A172 (cell line): ENCODE measurements at regions not wholly inside any gene's neighbourhood (a gene's known extent, or its start where the extent isn't known, plus 50 kb on each side); places are given as distances from the start of the nearest gene placed in this dataset.
"Not testable (repeated sequence)": the region's sequence is repeated elsewhere in the genome, so short reads cannot be mapped to it uniquely, and the experiment has no call there.

Experiments used
- DNase-seq: peaks from one replicate; pipeline ENCODE4 v3.0.0-alpha.2; 2015; ENCODE audit warnings: low spot score

DNA sequence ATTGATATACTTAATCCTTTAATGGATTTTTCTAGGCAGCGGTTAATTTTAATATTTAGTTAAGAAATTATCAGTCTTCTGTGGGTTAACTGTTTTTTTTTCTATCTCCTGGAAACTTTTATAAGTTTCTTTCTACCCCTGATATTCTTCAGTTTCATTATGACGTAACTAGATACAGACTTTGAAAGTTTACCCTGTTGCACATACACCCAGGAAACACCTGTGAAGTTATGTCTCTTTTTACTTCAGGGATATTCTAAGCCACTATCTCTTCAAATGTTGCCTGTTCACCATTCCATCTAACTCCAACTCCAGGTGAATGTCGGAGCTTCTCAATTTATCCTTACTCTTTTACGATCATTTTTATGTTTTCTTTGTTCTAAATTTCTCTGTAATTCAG is 329.0 kb downstream of the ICE1 start:
- DNase-seq, result no peak

- no peak for DNase-seq
Measured at GRCh38 chr5:5741418-5741817, 318.9 kb downstream of the ICE1 start.

GRCh38 chr5:5739490-5739945 is 317.0 kb downstream of the ICE1 start:
- DNase-seq, result no peak

GRCh38 chr5:5738797-5739489 is 316.5 kb downstream of the ICE1 start:
- DNase-seq, result no peak

GRCh38 chr5:5736007-5736406 is 313.5 kb downstream of the ICE1 start:
- DNase-seq, result no peak

DNA sequence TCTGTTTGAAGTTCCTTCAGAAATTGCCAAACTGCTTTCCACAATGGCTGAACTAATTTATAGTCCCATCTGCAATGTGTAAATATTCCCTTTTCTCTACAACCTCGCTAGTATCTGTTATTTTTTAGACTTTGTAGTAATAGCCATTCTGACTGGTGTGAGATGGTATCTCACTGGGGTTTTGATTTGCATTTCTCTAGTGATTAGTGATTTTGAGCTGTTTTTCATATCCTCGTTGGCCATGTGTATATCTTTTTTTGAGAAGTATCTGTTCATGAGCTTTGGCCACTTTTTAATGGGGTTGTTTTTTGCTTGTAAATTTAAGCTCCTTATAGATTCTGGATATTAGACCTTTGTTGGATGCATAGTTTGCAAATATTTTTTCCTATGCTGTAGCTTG is 310.6 kb downstream of the ICE1 start:
- DNase-seq, result not testable (repeated sequence)

DNA sequence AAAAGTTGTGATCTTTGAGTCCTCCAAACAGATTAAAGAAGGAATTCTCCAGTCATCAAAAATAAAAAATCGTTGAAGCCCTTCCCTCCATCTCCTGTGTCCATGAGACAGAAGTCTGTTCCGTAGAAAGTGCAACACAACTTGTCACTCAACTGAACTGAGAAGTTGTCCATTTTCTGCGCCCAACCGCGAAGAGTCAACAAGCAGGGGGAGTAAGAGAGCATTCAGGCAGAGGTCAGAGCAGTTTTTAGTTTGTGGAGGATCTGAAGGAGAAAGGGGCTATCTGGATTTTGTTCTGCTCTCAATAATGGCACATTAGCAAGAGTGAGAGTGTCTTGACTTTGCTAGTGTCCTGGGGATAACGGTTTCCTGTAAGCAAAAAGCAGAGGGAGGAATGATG is 303.9 kb downstream of the ICE1 start:
- no peak for DNase-seq

DNA sequence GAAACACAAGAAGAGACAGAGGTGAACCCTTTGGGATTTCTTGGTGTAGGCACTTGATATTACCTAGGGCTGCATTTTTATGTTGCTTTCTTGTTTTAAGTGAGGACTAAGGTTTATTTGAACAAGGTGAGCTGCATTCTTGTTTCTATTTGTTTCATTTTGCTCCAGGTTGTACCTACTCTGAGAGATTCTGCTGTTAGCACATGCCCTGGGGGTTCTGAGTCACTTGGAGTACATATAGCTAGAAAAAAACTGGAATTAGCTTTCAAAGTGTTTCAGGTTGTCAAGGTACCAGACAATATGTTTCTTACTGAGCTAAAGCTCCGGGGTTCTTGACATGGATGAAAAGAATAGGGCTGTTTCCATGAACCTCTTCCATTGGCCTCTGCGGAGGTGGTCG is 299.4 kb downstream of the ICE1 start:
- no peak for DNase-seq

DNA sequence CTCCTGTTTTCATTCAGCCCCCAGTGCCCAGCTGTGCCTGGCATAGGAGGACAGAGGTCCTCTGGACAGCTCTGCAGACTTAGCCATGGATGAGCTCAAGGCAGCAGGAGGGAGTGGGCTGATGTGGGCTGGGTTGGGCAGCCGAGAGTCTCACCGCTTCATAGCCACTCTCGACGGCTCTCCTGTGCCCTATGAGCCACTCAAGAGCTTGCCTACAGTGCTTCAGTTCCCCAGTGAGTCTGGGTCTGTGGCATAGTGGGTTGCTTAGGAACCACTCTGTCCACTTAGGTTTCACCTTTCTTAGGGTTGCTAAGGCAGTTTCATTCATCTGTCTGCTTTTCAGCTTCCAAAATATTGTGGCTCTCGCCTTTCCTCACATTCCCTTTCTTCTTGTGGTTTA is 296.8 kb downstream of the ICE1 start:
- no peak for DNase-seq

- DNase-seq, result no peak
Measured at GRCh38 chr5:5716665-5717064, 294.2 kb downstream of the ICE1 start.

DNA sequence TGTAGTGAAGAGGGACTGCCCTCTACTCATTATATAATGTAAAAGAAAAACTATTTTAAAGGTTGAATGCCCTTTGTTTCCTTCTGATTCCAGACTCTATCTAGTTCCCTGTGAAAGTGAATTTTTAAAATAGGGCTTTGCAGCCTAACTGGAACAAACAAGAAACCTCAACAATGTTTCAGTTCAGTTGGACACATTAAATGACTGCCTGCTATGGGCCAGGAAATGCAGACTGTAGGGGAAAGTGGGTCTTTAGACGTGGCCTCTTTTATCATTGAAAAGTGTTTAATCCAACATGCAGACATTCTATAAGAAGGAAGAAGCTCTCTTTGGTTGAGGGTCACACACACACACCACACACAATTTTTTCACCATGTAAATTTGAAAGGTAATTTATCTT is 289.1 kb downstream of the ICE1 start:
- DNase-seq, result no peak

- no peak for DNase-seq
Measured at GRCh38 chr5:5711112-5711511, 288.6 kb downstream of the ICE1 start.

- DNase-seq, result no peak
Measured at GRCh38 chr5:5710471-5710870, 288.0 kb downstream of the ICE1 start.

DNA sequence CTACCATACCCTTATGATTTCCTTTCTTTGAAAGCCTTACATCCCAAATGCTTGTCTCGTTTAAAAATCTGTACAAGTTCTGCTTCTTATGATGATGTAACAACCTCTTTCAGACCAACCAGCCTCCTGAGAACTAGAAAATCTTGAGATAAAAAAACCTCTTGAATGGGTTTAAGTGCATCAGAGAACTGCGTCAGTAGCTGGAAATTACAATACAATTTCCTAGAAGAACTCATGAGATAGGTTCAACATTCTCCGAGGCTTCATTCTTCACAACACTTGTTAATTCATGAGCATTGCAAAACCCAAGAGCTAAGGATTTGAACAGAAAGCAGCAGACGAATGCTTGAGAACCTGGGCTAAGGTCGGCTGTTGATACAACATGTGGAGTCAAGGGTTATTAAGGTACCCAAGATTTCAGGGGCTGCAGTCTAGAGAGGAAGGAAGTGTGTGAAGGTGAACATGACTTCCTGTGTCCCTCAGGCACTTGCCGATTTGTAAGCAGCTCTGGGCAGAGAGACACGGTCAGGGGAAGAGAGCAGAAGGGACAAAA is 286.0 kb downstream of the ICE1 start:
- no peak for DNase-seq

DNA sequence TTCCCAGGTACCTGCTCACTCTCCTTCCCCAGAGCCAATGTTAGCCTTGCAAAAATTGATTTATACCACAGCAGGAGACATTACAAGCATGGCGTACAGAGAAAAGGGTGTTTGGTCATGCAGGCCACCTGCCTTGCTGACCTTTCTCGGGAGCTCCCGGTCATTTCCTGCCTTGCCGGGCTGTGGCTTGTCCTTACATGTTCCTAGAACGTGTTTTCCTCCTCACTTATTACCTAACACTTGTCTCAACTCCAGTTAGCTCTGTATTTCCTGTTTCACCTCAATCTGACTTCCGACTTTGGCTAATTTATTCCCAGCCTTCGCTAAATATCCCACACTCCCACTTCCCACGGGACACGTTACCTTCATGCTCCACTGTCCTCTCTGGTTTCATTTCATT is 282.5 kb downstream of the ICE1 start:
- no peak for DNase-seq

GRCh38 chr5:5704352-5704751 is 281.9 kb downstream of the ICE1 start:
- DNase-seq, result no peak

GRCh38 chr5:5702934-5703333 is 280.5 kb downstream of the ICE1 start:
- no peak for DNase-seq

GRCh38 chr5:5700549-5700948 is 278.1 kb downstream of the ICE1 start:
- DNase-seq, result no peak

DNA sequence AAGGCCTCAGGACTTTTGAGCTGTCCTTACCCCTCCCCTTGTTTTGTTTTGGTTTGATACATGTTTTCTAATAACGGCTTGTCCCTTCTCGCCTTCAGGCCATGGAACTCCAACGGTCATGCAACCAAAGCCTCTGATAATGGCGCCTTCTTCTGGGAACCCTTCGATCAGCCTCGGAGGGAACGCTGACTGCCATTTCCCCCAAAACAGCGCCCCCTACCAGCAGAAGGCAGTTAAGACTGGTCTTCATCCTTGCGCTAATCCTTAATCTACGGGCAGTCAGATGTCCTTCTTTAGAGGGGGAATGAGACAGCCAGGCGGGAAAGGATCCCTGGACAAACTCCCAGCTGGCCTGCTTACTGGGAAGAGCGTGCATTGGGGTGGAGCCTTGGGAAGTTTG is 276.6 kb downstream of the ICE1 start:
- no peak for DNase-seq

DNA sequence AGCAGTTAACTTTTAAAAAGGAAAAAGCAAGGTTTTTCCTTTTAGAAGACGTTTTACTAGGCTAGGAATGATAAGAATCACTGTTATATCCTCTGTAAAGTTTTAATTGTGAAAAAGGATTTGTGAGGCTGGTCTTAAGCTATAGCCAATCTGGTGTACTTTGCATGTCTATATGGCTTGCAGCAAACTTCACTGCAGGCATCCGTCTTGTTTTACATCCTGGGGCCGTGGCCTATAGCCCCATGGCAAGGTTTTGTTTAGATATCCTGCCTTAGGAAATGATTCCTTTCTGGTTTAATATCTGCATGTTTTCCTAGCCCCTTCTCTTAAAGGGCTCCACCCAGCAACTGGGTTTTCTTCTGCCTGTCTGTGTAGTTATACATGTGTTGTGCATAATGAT is 272.8 kb downstream of the ICE1 start:
- DNase-seq, result no peak

- DNase-seq, result no peak
Measured at GRCh38 chr5:5688925-5689310, 266.4 kb downstream of the ICE1 start.

DNA sequence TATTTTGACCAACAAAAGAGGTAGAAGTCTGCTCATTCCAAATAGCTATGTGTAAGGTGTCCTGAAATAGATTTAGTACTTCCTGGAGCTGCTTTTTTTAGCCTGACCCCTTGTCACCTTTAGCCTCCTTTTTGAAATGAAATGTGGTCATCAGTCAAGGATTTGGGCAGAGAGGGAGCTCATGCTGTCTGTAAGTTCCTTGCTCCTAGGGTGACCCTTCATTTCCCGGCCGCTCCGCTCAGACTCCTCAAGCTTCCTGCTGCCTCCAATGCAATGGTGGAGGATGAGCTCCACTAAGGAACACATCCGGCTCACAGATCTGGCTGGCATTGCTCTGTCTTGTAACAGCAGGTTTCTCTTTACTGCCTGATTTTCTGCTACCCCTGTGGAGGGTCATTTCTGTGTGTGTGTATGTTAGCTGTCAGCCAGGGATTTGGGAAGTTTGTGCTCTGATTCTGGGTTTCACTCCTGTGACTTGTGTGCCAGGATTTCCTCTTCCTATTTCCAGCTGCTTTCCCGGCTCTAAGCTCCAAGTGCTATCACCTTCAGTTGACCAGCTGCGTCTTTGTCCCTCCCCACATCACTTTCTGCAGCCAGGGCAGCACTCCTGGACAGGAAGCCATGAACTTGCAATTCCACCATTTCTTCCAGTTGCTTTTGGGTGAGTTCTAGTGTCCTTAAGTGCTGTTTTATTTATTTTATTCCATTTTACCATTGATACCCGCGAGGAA is 265.9 kb downstream of the ICE1 start:
- no peak for DNase-seq

DNA sequence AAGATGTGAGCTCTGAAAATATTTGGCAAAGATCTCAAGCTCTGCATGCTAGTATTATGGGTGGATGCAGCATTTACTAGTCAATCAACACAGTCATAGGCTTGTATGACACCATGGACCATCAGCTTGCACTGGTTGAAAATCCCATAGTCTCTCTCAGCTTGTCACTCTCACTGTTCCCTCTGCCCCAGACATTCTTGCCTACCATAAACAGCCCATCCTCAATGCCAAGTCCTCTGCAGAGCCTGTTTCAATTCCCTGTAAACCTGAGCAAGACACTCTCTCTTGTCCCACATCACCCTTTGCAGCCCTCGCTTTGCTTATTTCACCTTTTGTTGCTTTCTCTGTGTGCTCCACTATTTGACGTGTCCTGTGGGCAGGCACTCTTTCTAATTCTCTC is 264.6 kb downstream of the ICE1 start:
- no peak for DNase-seq
